ENCODE measurements at regions not wholly inside any gene's neighbourhood (a gene's known extent, or its start where the extent isn't known, plus 50 kb on each side); places are given as distances from the start of the nearest gene placed in this dataset.
"Not testable (repeated sequence)": the region's sequence is repeated elsewhere in the genome, so short reads cannot be mapped to it uniquely, and the experiment has no call there.

- Mint-ChIP-seq H3K27me3 (ENCODE audit: unreplicated experiment) (peaks cover 2% of the 10 kb centered on the region), H3K4me3 (ENCODE audit: unreplicated experiment) (no peak overlapping the region), H3K9me3 (ENCODE audit: unreplicated experiment) (no peaks in the 10 kb centered on the region), H3K36me3 (ENCODE audit: low read depth, unreplicated experiment) (no peaks in the 10 kb centered on the region), H3K27ac (ENCODE audit: unreplicated experiment) (no peak overlapping the region), H3K4me1 (ENCODE audit: unreplicated experiment) (no peaks in the 10 kb centered on the region)
- TF ChIP-seq, protein P1, sequence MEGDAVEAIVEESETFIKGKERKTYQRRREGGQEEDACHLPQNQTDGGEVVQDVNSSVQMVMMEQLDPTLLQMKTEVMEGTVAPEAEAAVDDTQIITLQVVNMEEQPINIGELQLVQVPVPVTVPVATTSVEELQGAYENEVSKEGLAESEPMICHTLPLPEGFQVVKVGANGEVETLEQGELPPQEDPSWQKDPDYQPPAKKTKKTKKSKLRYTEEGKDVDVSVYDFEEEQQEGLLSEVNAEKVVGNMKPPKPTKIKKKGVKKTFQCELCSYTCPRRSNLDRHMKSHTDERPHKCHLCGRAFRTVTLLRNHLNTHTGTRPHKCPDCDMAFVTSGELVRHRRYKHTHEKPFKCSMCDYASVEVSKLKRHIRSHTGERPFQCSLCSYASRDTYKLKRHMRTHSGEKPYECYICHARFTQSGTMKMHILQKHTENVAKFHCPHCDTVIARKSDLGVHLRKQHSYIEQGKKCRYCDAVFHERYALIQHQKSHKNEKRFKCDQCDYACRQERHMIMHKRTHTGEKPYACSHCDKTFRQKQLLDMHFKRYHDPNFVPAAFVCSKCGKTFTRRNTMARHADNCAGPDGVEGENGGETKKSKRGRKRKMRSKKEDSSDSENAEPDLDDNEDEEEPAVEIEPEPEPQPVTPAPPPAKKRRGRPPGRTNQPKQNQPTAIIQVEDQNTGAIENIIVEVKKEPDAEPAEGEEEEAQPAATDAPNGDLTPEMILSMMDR (IDR thresholded peaks at IDR 0.05; ENCODE audit: unreplicated experiment): no peak
- no peak for DNase-seq (ENCODE audit: low spot score)
Observed at GRCh38 chr16:13348416-13348815, 447.0 kb downstream of the SHISA9 start.

GRCh38 chr16:13350000-13350399 lies 448.6 kb downstream of the SHISA9 start:
- Mint-ChIP-seq H3K36me3 (ENCODE audit: low read depth, unreplicated experiment) (no peaks in the 10 kb centered on the region), H3K9me3 (ENCODE audit: unreplicated experiment) (no peaks in the 10 kb centered on the region), H3K27ac (ENCODE audit: unreplicated experiment) (no peak overlapping the region), H3K4me3 (ENCODE audit: unreplicated experiment) (no peak overlapping the region), H3K4me1 (ENCODE audit: unreplicated experiment) (peaks cover 2% of the 10 kb centered on the region), H3K27me3 (ENCODE audit: unreplicated experiment) (peaks cover 2% of the 10 kb centered on the region)
- TF ChIP-seq, protein P1 (IDR thresholded peaks at IDR 0.05; ENCODE audit: unreplicated experiment): no peak
- DNase-seq (ENCODE audit: low spot score): no peak

DNA sequence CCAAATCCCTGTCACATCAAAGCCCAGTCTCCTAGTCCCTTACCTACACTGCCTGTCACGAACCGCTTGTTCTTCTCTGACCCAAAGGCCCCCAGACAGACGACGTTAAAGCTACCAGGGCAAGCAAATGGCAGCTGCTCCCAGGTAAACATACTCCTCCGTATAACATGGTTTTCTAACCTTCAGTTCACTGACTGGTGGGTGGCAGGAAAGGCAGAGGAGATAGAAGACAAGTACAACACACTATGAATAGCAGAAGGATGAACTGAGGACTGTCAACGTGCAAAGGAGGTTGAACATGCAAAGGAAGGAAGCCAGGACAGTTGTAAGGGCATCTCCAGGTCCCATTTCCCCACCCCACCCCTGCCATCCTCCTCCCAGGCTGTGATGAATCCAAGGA lies 449.8 kb downstream of the SHISA9 start:
- Mint-ChIP-seq H3K27ac (ENCODE audit: unreplicated experiment) (no peak overlapping the region), H3K36me3 (ENCODE audit: low read depth, unreplicated experiment) (no peaks in the 10 kb centered on the region), H3K4me1 (ENCODE audit: unreplicated experiment) (peaks cover 2% of the 10 kb centered on the region), H3K27me3 (ENCODE audit: unreplicated experiment) (peaks cover 1% of the 10 kb centered on the region), H3K9me3 (ENCODE audit: unreplicated experiment) (no peaks in the 10 kb centered on the region), H3K4me3 (ENCODE audit: unreplicated experiment) (no peak overlapping the region)
- DNase-seq (ENCODE audit: low spot score): no peak
- TF ChIP-seq, protein P1 (IDR thresholded peaks at IDR 0.05; ENCODE audit: unreplicated experiment): no peak

DNA sequence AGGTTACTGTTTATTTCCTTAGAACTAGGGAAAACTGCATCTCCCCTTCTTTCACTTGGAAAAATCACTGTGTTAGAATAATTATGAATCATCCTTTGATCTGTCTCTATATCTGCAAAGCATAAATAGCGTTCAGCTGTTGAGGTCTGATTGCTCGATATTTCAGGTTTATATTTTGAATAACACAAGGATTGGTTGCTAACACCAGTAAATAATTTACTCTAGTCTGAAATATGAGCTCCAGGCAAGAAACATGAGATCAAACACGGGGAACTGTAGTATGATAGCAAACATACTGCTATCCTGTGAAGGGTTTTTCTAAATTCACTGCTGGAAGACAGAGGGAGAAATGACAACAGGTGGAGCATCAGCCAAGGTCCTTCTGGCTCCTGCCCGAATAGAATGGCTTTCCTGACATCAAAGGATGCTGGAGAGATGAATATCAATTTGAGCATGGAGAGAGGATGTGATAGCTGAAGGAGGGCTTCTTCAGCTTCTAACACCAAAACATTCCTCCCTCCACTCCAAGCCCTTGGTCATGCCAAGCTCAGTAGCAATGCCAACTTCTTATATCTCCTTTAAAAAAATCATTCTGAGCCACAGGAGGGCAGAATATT lies 450.3 kb downstream of the SHISA9 start:
- TF ChIP-seq, protein P1 (IDR thresholded peaks at IDR 0.05; ENCODE audit: unreplicated experiment): no peak
- no peaks in the 10 kb centered on the region for H3K9me3 Mint-ChIP-seq (ENCODE audit: unreplicated experiment)
- DNase-seq (ENCODE audit: low spot score): no peak
- peaks cover 2% of the 10 kb centered on the region for H3K4me1 Mint-ChIP-seq (ENCODE audit: unreplicated experiment)
- H3K27me3 Mint-ChIP-seq (ENCODE audit: unreplicated experiment): peaks cover 1% of the 10 kb centered on the region
- H3K4me3 Mint-ChIP-seq (ENCODE audit: unreplicated experiment): no peak overlapping the region
- no peaks in the 10 kb centered on the region for H3K36me3 Mint-ChIP-seq (ENCODE audit: low read depth, unreplicated experiment)
- no peak overlapping the region for H3K27ac Mint-ChIP-seq (ENCODE audit: unreplicated experiment)

- not testable (repeated sequence) for H3K36me3 Mint-ChIP-seq (ENCODE audit: low read depth, unreplicated experiment); H3K4me3 Mint-ChIP-seq (ENCODE audit: unreplicated experiment); H3K4me1 Mint-ChIP-seq (ENCODE audit: unreplicated experiment); DNase-seq (ENCODE audit: low spot score); H3K27me3 Mint-ChIP-seq (ENCODE audit: unreplicated experiment); H3K27ac Mint-ChIP-seq (ENCODE audit: unreplicated experiment); H3K9me3 Mint-ChIP-seq (ENCODE audit: unreplicated experiment)
Observed at GRCh38 chr16:13352796-13353195, 451.4 kb downstream of the SHISA9 start.

GRCh38 chr16:13357842-13358241 lies 456.4 kb downstream of the SHISA9 start:
- not testable (repeated sequence) for DNase-seq (ENCODE audit: low spot score); H3K27me3 Mint-ChIP-seq (ENCODE audit: unreplicated experiment); H3K27ac Mint-ChIP-seq (ENCODE audit: unreplicated experiment); H3K4me1 Mint-ChIP-seq (ENCODE audit: unreplicated experiment); H3K36me3 Mint-ChIP-seq (ENCODE audit: low read depth, unreplicated experiment); H3K4me3 Mint-ChIP-seq (ENCODE audit: unreplicated experiment); H3K9me3 Mint-ChIP-seq (ENCODE audit: unreplicated experiment)

All from endothelial cell (in vitro differentiated cells).